ENCODE measurements at regions not wholly inside any gene's neighbourhood (a gene's known extent, or its start where the extent isn't known, plus 50 kb on each side); places are given as distances from the start of the nearest gene placed in this dataset.

DNA sequence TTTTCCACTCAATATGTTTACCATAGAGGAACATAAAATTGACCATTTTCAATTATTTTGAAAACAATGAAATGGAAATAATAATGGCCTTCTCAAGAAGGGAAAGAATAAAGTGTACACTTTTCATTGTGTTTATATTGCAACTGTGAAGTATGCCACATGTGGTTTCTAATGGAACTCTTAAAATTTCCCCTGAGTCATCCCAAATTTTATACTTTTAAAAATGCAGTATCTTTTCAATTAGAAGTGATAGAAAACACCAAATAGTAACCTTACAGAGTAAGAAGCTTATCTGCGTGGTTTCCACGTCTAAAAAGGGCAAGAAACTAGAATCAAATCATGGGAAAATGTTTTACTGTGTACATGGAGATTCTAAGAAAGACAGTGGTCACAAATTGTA is 70.0 kb downstream of the SCG2 start:
- no peak overlapping the region for H4K91ac ChIP-seq (ENCODE audit: insufficient read length, low read depth, low read length)
- H3K27me3 ChIP-seq (ENCODE audit: insufficient read depth, low read length) = no peaks in the 10 kb centered on the region
- H2BK20ac ChIP-seq (ENCODE audit: low read depth, low read length, poor library complexity, severe bottlenecking) = no peak overlapping the region
- no peaks in the 10 kb centered on the region for H3K4me1 ChIP-seq (ENCODE audit: insufficient read depth, low read length)
- no peak overlapping the region for H3K27ac ChIP-seq (ENCODE audit: insufficient read length, low read depth, low read length)
- no peak for DNase-seq
- no peak overlapping the region for H3K4ac ChIP-seq (ENCODE audit: low read depth, low read length)
- peaks cover 8% of the 10 kb centered on the region for H3K27me3 Mint-ChIP-seq (ENCODE audit: low read depth)
- no peak overlapping the region for H2AFZ ChIP-seq (ENCODE audit: low read length)
- no peaks in the 10 kb centered on the region; the same call in 1 of the 2 replicates for H3K79me2 ChIP-seq (ENCODE audit: insufficient read depth, low read length)
- H3K23me2 ChIP-seq (ENCODE audit: insufficient read length, low read depth, low read length, poor library complexity, severe bottlenecking) = no peaks in the 10 kb centered on the region
- no peak overlapping the region for H3K18ac ChIP-seq (ENCODE audit: insufficient read length, low read depth, low read length)
- H3K4me1 Mint-ChIP-seq = peaks cover 0 to 3% of the 10 kb centered on the region in 2 experiments; a peak in 1 of 4 replicates
- no peak overlapping the region for H3K9ac ChIP-seq (ENCODE audit: extremely low read depth, insufficient read length, low read length)
- no peaks in the 10 kb centered on the region for H3K9me3 ChIP-seq (ENCODE audit: control insufficient read depth, low read depth, low read length)
- no peak overlapping the region for H3K27ac Mint-ChIP-seq
- no peak overlapping the region for H3K4me3 Mint-ChIP-seq
- TF ChIP-seq CTCF (conservative IDR thresholded peaks at IDR 0.05) = no peak
- no peaks in the 10 kb centered on the region for H3K79me1 ChIP-seq (ENCODE audit: insufficient read depth, low read depth, low read length, poor library complexity, severe bottlenecking)
- no peak overlapping the region for H3K56ac ChIP-seq (ENCODE audit: insufficient read length, low read depth, low read length)
- H4K5ac ChIP-seq (ENCODE audit: insufficient read length, low read depth, low read length) = no peak overlapping the region
- H2BK120ac ChIP-seq (ENCODE audit: low read depth, low read length, poor library complexity, severe bottlenecking) = no peak overlapping the region
- H3K36me3 Mint-ChIP-seq (ENCODE audit: insufficient read depth in 1 of 3, low read depth in 3 of 3) = peaks cover 0 to 9% (median 2%) of the 10 kb centered on the region in 3 experiments; a peak in 2 of 7 replicates
- H3K9me3 Mint-ChIP-seq = peaks cover 0 to 7% of the 10 kb centered on the region in 2 experiments; a peak in 2 of 5 replicates
- no peaks in the 10 kb centered on the region for H4K20me1 ChIP-seq (ENCODE audit: control insufficient read depth, insufficient read depth, insufficient read length)
- H3K14ac ChIP-seq (ENCODE audit: insufficient read depth, low read length) = no peak overlapping the region
- no peak overlapping the region for H3T11ph ChIP-seq (ENCODE audit: low read length)
- H2BK15ac ChIP-seq (ENCODE audit: low read depth, low read length) = no peak overlapping the region
- H3K4me2 ChIP-seq (ENCODE audit: insufficient read depth, insufficient read length, low read length) = no peak overlapping the region
- H2BK12ac ChIP-seq (ENCODE audit: insufficient read length, low read depth, low read length) = no peak overlapping the region
- WGBS (ENCODE audit: extremely low coverage, insufficient read length, low lambda C conversion rate) = no CpG with 5 or more reads among the region's 2 CpGs
- no peak overlapping the region for H2AK5ac ChIP-seq (ENCODE audit: insufficient read length, low read length)
- no peak overlapping the region for H4K8ac ChIP-seq (replicated peaks; ENCODE audit: insufficient read length, low read depth, low read length)
- H2BK5ac ChIP-seq (ENCODE audit: insufficient read length, low read length) = no peak overlapping the region
- H3K23ac ChIP-seq (ENCODE audit: insufficient read length, low read depth, low read length) = no peak overlapping the region

Measured in H9 (cell line).